Epithelial cell of esophagus (primary cell): ENCODE measurements at regions not wholly inside any gene's neighbourhood (a gene's known extent, or its start where the extent isn't known, plus 50 kb on each side); places are given as distances from the start of the nearest gene placed in this dataset.

Experiments
- DNase-seq: peaks from one replicate; pipeline ENCODE4 v3.0.0; 2010; ENCODE audit warnings: low read depth
- H3K4me3 ChIP-seq: 2 replicates; pipeline ENCODE4 v1.5.1; 2011; ENCODE audit warnings: mild to moderate bottlenecking, low read length, control low read depth
- CTCF ChIP-seq: IDR thresholded peaks from 2 replicates; pipeline ENCODE4 v1.5.1; 2011; ENCODE audit warnings: low read depth, mild to moderate bottlenecking, low read length, control low read depth, inconsistent platforms; ENCODE audit not compliant: insufficient read depth; ENCODE audit errors: missing control alignments

GRCh38 chr5:3531320-3531986 is 64.2 kb upstream of the IRX1 start:
- TF ChIP-seq CTCF, result no peak
- no peak overlapping the region for H3K4me3 ChIP-seq
- no peak for DNase-seq

GRCh38 chr5:3530251-3530650 is 65.4 kb upstream of the IRX1 start:
- TF ChIP-seq CTCF, result no peak
- no peak overlapping the region for H3K4me3 ChIP-seq
- DNase-seq, result no peak

- DNase-seq, result no peak
- no peak overlapping the region for H3K4me3 ChIP-seq
- no peak for TF ChIP-seq CTCF
Measured at GRCh38 chr5:3526551-3527185, 69.0 kb upstream of the IRX1 start.

GRCh38 chr5:3522491-3522890 is 73.1 kb upstream of the IRX1 start:
- TF ChIP-seq CTCF, result no peak
- no peak overlapping the region for H3K4me3 ChIP-seq
- DNase-seq, result no peak

- TF ChIP-seq CTCF, result no peak
- no peak for DNase-seq
- H3K4me3 ChIP-seq, result no peak overlapping the region
Measured at GRCh38 chr5:3518576-3518975, 77.1 kb upstream of the IRX1 start.

GRCh38 chr5:3518051-3518450 is 77.6 kb upstream of the IRX1 start:
- TF ChIP-seq CTCF, result no peak
- DNase-seq, result no peak
- H3K4me3 ChIP-seq, result no peak overlapping the region

GRCh38 chr5:3517348-3517747 is 78.3 kb upstream of the IRX1 start:
- H3K4me3 ChIP-seq, result no peak overlapping the region
- DNase-seq, result no peak
- no peak for TF ChIP-seq CTCF
